ENCODE measurements at regions not wholly inside any gene's neighbourhood (a gene's known extent, or its start where the extent isn't known, plus 50 kb on each side); places are given as distances from the start of the nearest gene placed in this dataset.

GRCh38 chr15:47614360-47615011 is 102.8 kb upstream of the SEMA6D start:
- no peak for DNase-seq
- peaks cover 15% of the 10 kb centered on the region for H3K27me3 ChIP-seq
- 69 to 75% (median 73%) methylated on average over 2 of the region's 2 CpGs for WGBS, 4 donors
- H3K9me3 ChIP-seq (replicated peaks in 1 of 3) = no peaks in the 10 kb centered on the region
- TF ChIP-seq CTCF (IDR thresholded peaks at IDR 0.05) = no peak
- TF ChIP-seq POLR2A (IDR thresholded peaks at IDR 0.05) = no peak
- intact Hi-C loops (cut with DNase I) = no loop called here
- no peak overlapping the region for H3K27ac ChIP-seq
- no peaks in the 10 kb centered on the region for H3K36me3 ChIP-seq (replicated peaks in 1 of 2)
- H3K4me1 ChIP-seq (replicated peaks in 1 of 2) = no peaks in the 10 kb centered on the region
- H3K4me3 ChIP-seq = no peak overlapping the region

- WGBS, 4 donors = 76 to 83% (median 79%) methylated on average over 4 of the region's 4 CpGs
- Histone ChIP-seq H3K27me3 (peaks cover 6% of the 10 kb centered on the region), H3K36me3 (replicated peaks in 1 of 2) (no peaks in the 10 kb centered on the region), H3K9me3 (replicated peaks in 1 of 3) (no peaks in the 10 kb centered on the region), H3K4me1 (replicated peaks in 1 of 2) (no peaks in the 10 kb centered on the region), H3K27ac (no peak overlapping the region), H3K4me3 (no peak overlapping the region)
- DNase-seq = no peak
- no peak for TF ChIP-seq CTCF (IDR thresholded peaks at IDR 0.05)
- no peak for TF ChIP-seq POLR2A (IDR thresholded peaks at IDR 0.05)
- intact Hi-C loops (cut with DNase I) = no loop called here
Observed at GRCh38 chr15:47616876-47617275, 100.4 kb upstream of the SEMA6D start.

GRCh38 chr15:47618241-47618640 is 99.1 kb upstream of the SEMA6D start:
- Histone ChIP-seq H3K27ac (no peak overlapping the region), H3K27me3 (peaks cover 6% of the 10 kb centered on the region), H3K9me3 (replicated peaks in 1 of 3) (no peaks in the 10 kb centered on the region), H3K4me3 (no peak overlapping the region), H3K36me3 (replicated peaks in 1 of 2) (no peaks in the 10 kb centered on the region), H3K4me1 (replicated peaks in 1 of 2) (no peaks in the 10 kb centered on the region)
- DNase-seq = peak in 1 of 7 donors; percentile 53
- intact Hi-C loops (cut with DNase I) = no loop called here
- WGBS, 4 donors = 65 to 81% (median 76%) methylated on average over 3 to 4 of the region's 4 CpGs
- no peak for TF ChIP-seq POLR2A (IDR thresholded peaks at IDR 0.05)
- TF ChIP-seq CTCF (IDR thresholded peaks at IDR 0.05) = no peak

- no peak for DNase-seq
- Histone ChIP-seq H3K4me1 (replicated peaks in 1 of 2) (no peaks in the 10 kb centered on the region), H3K9me3 (replicated peaks in 1 of 3) (no peaks in the 10 kb centered on the region), H3K36me3 (replicated peaks in 1 of 2) (no peaks in the 10 kb centered on the region), H3K27ac (no peak overlapping the region), H3K4me3 (no peak overlapping the region), H3K27me3 (peaks cover 6% of the 10 kb centered on the region)
- intact Hi-C loops (cut with DNase I) = no loop called here
- TF ChIP-seq POLR2A (IDR thresholded peaks at IDR 0.05) (no peak), CTCF (IDR thresholded peaks at IDR 0.05) (no peak)
- 64 to 85% (median 71%) methylated on average over 7 of the region's 7 CpGs for WGBS, 4 donors
Observed at GRCh38 chr15:47620960-47621681, 96.2 kb upstream of the SEMA6D start.

Measured in adrenal gland (tissue), 9 donors.